GM21360 (cell line): ENCODE measurements at regions not wholly inside any gene's neighbourhood (a gene's known extent, or its start where the extent isn't known, plus 50 kb on each side); places are given as distances from the start of the nearest gene placed in this dataset.
"Not testable (repeated sequence)": the region's sequence is repeated elsewhere in the genome, so short reads cannot be mapped to it uniquely, and the experiment has no call there.

Experiments used
- ATAC-seq: cut with Tn5 transposase; IDR thresholded peaks from one replicate; pipeline ENCODE4 v1.9.1; 2021; ENCODE audit warnings: mild to moderate bottlenecking, moderate library complexity; ENCODE audit not compliant: unreplicated experiment

DNA sequence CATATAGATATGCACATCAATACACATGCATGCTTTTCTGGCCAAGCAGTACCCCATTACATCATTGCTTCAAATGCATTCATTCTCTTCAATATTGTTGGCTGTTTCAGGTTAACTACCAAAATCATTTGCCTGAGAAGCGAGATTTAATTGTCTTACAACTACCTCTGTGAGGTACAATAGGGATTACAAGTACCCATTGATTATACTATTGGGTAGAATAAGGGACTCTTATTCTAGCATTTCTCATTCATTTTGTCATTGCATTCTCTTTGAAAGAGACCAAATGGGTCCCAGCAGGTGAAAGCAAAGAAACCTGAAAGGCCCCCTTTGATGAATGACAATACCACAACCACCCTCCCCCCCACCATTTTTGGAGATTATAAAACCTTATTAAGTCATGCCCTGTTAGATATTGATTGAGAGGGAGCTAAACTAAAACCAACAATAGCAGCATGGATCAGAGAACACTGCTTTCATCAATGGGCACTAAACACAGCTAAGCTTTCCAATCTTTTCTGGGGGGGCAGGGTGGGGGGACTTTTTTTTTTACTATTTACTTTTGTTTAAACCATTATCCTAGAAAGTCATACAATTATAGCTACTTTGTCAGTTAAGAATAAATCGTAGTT, 375.0 kb upstream of the CCNH start:
- no peak for ATAC-seq

- no peak for ATAC-seq
Measured at GRCh38 chr5:87787086-87787485, 374.4 kb upstream of the CCNH start.

- no peak for ATAC-seq
Measured at GRCh38 chr5:87786471-87786870, 373.7 kb upstream of the CCNH start.

DNA sequence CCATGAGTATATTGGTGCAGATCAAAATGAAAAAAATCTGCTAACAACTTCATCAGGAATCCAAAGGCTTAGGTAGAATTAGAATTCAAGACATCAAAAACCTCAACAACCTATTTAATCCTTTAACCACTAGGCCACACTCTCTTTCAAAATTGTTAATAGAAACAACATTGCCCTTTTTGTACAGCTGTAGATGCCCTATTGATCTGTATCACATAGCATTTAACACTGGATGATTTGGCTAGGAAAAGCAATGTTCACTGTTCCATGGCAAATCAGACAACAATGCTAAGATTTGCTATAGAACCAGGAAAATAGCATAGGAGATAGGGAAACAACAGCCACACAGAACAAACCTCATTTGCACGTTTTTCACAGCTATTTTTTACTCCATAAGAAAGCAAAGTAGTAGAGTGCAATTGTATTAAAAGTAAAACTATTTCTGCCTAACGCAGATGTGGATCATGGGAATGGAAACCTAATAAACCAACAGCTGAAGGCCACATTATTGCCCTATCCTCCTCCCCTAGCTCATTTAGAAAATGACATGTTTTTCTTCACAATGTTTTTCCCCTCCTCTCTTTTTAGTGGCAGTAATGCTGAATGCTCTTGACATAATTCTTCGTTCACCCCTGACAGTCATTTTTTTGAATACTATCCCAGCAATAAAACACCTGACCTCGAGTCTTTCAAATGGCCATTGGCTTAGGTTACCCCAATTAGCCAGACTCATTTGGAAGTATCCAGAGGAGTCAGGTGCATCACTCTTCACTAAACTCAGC, 373.0 kb upstream of the CCNH start:
- ATAC-seq: no peak

GRCh38 chr5:87784879-87785495, 372.3 kb upstream of the CCNH start:
- no peak for ATAC-seq

GRCh38 chr5:87784311-87784710, 371.6 kb upstream of the CCNH start:
- no peak for ATAC-seq

GRCh38 chr5:87782916-87783315, 370.2 kb upstream of the CCNH start:
- ATAC-seq: no peak

- ATAC-seq: no peak
Measured at GRCh38 chr5:87781976-87782375, 369.2 kb upstream of the CCNH start.

- ATAC-seq: peak; percentile 100
Measured at GRCh38 chr5:87780831-87781760, 368.4 kb upstream of the CCNH start.

DNA sequence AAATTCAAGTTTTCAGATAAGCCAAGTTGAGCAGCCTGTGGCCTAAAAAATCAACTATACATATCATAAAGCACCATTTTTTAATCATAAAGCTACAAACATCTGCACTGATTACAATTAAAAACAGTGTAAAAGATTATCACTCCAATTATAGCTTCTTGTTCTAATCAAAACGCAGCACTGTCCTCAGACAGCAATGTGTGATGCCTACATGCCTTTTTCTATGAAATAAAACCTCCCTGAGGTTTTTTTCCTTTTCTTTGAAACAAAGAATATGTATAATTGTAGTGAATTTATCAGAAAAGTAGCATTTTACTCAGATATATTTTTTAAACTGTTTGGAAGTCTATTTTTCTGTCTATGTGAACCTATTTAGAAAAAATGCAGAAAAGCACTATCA, 366.1 kb upstream of the CCNH start:
- ATAC-seq: no peak

GRCh38 chr5:87777877-87778276, 365.1 kb upstream of the CCNH start:
- no peak for ATAC-seq

DNA sequence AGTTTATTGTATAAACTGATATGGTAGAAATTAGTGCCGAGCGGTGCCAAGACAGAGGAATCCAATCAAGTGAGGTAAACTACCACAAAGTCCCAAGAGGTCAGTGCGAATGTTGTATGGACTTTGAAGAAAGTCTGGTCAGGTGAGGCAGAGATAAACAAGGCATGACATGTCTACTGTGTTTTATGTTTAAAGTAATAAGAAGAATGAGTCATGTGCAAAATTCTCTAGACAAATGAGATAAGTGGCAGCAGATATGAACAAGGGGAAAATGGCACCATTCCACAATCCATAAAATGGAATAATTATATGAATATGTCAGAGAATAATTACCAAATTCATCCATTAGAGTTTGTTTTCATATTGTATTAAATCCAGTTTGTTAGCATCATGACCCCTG, 364.1 kb upstream of the CCNH start:
- ATAC-seq: no peak

GRCh38 chr5:87776302-87776701, 363.6 kb upstream of the CCNH start:
- not testable (repeated sequence) for ATAC-seq

DNA sequence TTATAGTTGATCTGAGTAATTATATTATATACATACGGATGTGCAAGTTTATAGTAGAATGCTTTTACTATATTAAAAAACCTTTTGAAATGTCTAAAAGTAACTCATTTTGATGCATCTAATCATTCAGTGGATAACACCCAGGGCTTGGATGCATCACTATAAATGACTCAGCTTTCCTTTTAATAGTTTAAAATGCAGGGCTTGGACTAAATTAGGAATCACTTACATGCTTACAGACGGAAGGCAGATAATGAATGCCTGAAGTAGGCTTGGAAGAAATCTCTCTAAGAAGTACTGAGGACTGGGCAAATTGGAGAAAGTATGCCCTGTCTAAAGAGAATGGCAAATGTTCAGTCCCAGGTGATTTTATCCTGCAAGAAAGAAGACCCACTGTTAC, 362.5 kb upstream of the CCNH start:
- ATAC-seq: no peak

GRCh38 chr5:87774804-87775203, 362.1 kb upstream of the CCNH start:
- ATAC-seq: no peak

- no peak for ATAC-seq
Measured at GRCh38 chr5:87770601-87771121, 357.9 kb upstream of the CCNH start.

DNA sequence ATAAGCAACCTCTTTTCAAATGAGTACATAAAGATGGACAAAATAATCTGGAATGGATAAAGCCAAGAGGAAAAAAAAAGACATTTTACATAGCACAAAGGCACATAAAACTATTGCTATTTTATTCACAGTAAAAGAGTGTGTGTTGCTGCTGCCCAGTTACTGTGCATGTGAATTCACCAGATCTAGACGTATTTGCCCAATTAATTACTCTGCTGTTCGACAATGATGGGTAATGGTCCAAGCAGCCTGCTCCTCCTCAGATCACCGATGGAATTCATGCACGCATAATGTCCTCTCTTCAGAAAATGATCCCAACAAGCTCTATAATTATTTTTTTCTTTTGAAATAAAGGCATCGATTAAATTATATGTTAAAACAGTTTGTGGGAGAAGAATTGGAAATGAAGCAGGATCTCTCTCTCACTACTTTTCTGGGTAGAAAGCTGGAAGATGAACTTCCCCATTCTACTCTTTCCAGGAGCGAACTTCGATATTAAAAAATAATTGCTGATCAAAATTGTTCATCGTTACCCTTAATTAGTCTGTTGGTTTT, 357.4 kb upstream of the CCNH start:
- no peak for ATAC-seq

DNA sequence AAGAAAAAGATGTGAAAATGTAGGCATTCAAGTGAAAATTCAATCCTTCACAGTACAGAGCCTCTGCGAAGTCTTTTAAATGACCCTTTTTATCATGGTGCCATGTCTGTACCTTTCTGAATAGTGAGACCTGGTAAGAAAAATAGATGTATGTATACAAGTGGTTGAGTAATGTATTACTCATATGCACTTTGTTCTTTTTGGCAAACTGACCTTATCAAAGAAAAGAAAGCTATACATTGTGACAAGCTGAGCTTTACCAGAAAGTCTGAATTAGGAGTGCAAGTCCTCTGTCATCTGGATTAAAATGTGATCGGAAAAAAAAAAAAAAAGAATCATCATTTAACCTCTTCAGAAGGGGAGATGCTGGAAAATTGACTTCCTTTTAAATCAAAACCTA, 356.4 kb upstream of the CCNH start:
- ATAC-seq: no peak

DNA sequence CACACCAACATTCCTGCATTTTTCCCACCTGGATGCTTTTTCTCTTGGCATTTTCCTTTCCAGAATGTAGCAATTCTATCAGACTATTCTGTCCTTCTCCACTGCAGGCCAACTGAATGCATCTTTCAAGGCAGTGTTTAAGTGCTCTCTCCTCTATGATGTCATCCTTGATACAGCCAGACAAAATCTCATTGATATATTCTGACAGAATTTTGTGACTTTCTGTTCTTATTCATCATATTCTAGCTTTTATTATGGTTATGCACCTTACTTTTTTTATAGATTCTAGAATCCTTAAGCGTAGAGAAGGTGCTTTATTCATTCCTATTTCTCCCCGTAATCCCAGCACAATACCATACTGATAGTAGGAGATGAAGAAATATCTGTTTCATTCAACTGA, 355.5 kb upstream of the CCNH start:
- no peak for ATAC-seq

- no peak for ATAC-seq
Measured at GRCh38 chr5:87765009-87765408, 352.3 kb upstream of the CCNH start.

- no peak for ATAC-seq
Measured at GRCh38 chr5:87762631-87763030, 349.9 kb upstream of the CCNH start.
